Endodermal cell (in vitro differentiated cells): ENCODE measurements at regions not wholly inside any gene's neighbourhood (a gene's known extent, or its start where the extent isn't known, plus 50 kb on each side); places are given as distances from the start of the nearest gene placed in this dataset.

Experiments
- DNase-seq: peaks from one replicate; pipeline ENCODE4 v3.0.0-alpha.2; 2017
- H3K27ac ChIP-seq: 2 replicates; pipeline ENCODE4 v1.5.1; 2013; ENCODE audit warnings: mild to moderate bottlenecking, low read depth, low read length, moderate library complexity
- H3K27me3 ChIP-seq: 2 replicates; pipeline ENCODE4 v1.6.1; 2013; ENCODE audit warnings: mild to moderate bottlenecking, low read length, moderate library complexity; ENCODE audit not compliant: insufficient read depth, control insufficient read depth, poor library complexity, severe bottlenecking
- H3K36me3 ChIP-seq: 2 replicates; pipeline ENCODE4 v1.7.0; 2013; ENCODE audit warnings: mild to moderate bottlenecking, low read length, moderate library complexity; ENCODE audit not compliant: control insufficient read depth, insufficient read depth
- H3K4me1 ChIP-seq: one replicate; pipeline ENCODE4 v1.7.0; 2013; ENCODE audit warnings: low read length; ENCODE audit not compliant: control insufficient read depth, insufficient read depth
- H3K4me3 ChIP-seq: 2 replicates; pipeline ENCODE4 v1.5.1; 2013; ENCODE audit warnings: mild to moderate bottlenecking, low read length, moderate library complexity
- H3K9ac ChIP-seq: 2 replicates; pipeline ENCODE4 v1.6.1; 2013; ENCODE audit warnings: mild to moderate bottlenecking, low read length, moderate library complexity; ENCODE audit not compliant: poor library complexity, severe bottlenecking; ENCODE audit errors: extremely low read depth
- H3K9me3 ChIP-seq: 2 replicates; pipeline ENCODE4 v1.6.1; 2013; ENCODE audit warnings: mild to moderate bottlenecking, low read length, moderate library complexity; ENCODE audit not compliant: control insufficient read depth
- H3K27ac Mint-ChIP-seq: 2 replicates; pipeline ENCODE4 v1.8.0; 2020; ENCODE audit warnings: mixed read lengths
- H3K27me3 Mint-ChIP-seq: 2 replicates; pipeline ENCODE4 v1.8.0; 2021; ENCODE audit warnings: mild to moderate bottlenecking, mixed read lengths; ENCODE audit not compliant: insufficient read depth
- H3K36me3 Mint-ChIP-seq: 2 replicates; pipeline ENCODE4 v1.8.0; 2020; ENCODE audit warnings: low read depth, mixed read lengths
- H3K4me1 Mint-ChIP-seq: 2 replicates; pipeline ENCODE4 v1.8.0; 2020; ENCODE audit warnings: mixed read lengths
- H3K4me3 Mint-ChIP-seq: 2 replicates; pipeline ENCODE4 v1.8.0; 2020; ENCODE audit warnings: mild to moderate bottlenecking, moderate library complexity, mixed read lengths
- H3K9me3 Mint-ChIP-seq: 2 replicates; pipeline ENCODE4 v1.8.0; 2020; ENCODE audit warnings: mild to moderate bottlenecking, mixed read lengths
- WGBS, 2 experiments: methylation state at CpG; one replicate each; pipeline versions ENCODE4 v1.1.5 to v1.1.7; 2013; ENCODE audit warnings: missing lambda C conversion rate in 2 of 2, mixed read lengths in 1 of 2; ENCODE audit not compliant: insufficient coverage in 1 of 2, insufficient read length in 1 of 2; 5-methylcytosine and 5-hydroxymethylcytosine counted together
- TF ChIP-seq, protein P1 (sequence below): fragments of 200-600 bp; sonication (generic); conservative IDR thresholded peaks from 2 replicates; pipeline ENCODE4 v1.5.0; 2021; ENCODE audit warnings: antibody characterized with exemption, mild to moderate bottlenecking

DNA sequence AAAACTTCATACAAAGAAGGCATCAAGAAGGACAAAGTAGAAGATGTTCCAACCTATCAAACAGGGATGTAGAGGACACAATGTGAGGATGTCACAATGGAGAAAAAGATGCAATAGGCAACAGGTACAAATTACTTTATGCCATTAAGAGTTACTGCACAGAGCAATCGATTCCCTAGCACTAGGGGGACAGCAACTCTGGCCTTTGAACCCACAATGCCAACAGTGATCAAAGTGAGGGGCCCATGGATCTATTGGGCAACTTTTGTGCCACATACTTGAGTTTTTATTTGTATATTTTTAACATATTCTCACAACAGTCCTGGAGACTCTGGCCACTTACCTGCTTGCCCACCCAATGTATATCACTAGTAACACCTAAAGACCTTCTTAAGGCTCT lies 220.2 kb downstream of the HNMT start:
- Histone ChIP-seq H3K9me3 (no peaks in the 10 kb centered on the region), H3K9ac (no peak overlapping the region), H3K4me3 (no peak overlapping the region), H3K27me3 (no peaks in the 10 kb centered on the region), H3K36me3 (no peaks in the 10 kb centered on the region), H3K27ac (no peak overlapping the region), H3K4me1 (peaks cover 6% of the 10 kb centered on the region)
- 94 to 100% methylated on average over 1 of the region's 1 CpG for WGBS, 2 experiments
- peaks cover 17% of the 10 kb centered on the region for H3K4me1 Mint-ChIP-seq
- TF ChIP-seq, protein P1, sequence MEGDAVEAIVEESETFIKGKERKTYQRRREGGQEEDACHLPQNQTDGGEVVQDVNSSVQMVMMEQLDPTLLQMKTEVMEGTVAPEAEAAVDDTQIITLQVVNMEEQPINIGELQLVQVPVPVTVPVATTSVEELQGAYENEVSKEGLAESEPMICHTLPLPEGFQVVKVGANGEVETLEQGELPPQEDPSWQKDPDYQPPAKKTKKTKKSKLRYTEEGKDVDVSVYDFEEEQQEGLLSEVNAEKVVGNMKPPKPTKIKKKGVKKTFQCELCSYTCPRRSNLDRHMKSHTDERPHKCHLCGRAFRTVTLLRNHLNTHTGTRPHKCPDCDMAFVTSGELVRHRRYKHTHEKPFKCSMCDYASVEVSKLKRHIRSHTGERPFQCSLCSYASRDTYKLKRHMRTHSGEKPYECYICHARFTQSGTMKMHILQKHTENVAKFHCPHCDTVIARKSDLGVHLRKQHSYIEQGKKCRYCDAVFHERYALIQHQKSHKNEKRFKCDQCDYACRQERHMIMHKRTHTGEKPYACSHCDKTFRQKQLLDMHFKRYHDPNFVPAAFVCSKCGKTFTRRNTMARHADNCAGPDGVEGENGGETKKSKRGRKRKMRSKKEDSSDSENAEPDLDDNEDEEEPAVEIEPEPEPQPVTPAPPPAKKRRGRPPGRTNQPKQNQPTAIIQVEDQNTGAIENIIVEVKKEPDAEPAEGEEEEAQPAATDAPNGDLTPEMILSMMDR = no peak
- no peak overlapping the region for H3K27ac Mint-ChIP-seq
- H3K9me3 Mint-ChIP-seq = no peaks in the 10 kb centered on the region
- H3K36me3 Mint-ChIP-seq = no peaks in the 10 kb centered on the region
- no peaks in the 10 kb centered on the region for H3K27me3 Mint-ChIP-seq
- H3K4me3 Mint-ChIP-seq = no peak overlapping the region
- DNase-seq = no peak

DNA sequence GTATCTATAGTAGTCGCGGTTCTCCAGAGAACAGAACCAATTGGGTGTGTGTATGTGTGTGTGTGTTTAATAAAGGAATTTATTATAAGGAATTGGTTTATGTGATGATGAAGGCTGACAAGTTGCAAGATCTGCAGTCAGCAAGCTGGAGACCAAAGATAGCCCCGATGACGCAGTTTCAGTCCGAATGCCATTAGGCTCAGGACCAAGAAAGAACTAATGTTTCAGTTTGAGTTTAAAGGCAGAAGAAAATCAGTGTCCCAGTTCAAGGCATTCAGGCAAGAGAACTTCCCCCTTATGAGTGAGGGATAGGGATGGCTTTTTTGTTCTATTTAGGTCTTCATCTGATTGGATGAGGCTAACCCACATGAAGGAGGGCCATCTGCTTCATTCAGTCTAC lies 221.6 kb downstream of the HNMT start:
- Mint-ChIP-seq H3K4me1 (peaks cover 22% of the 10 kb centered on the region), H3K9me3 (no peaks in the 10 kb centered on the region), H3K27ac (no peak overlapping the region), H3K4me3 (no peak overlapping the region), H3K27me3 (no peaks in the 10 kb centered on the region), H3K36me3 (no peaks in the 10 kb centered on the region)
- Histone ChIP-seq H3K36me3 (no peaks in the 10 kb centered on the region), H3K27ac (no peak overlapping the region), H3K27me3 (no peaks in the 10 kb centered on the region), H3K9ac (no peak overlapping the region), H3K9me3 (no peaks in the 10 kb centered on the region), H3K4me3 (no peak overlapping the region), H3K4me1 (peaks cover 8% of the 10 kb centered on the region)
- no peak for DNase-seq
- TF ChIP-seq, protein P1 = no peak
- WGBS, 2 experiments = 94 to 96% methylated on average over 5 of the region's 5 CpGs

DNA sequence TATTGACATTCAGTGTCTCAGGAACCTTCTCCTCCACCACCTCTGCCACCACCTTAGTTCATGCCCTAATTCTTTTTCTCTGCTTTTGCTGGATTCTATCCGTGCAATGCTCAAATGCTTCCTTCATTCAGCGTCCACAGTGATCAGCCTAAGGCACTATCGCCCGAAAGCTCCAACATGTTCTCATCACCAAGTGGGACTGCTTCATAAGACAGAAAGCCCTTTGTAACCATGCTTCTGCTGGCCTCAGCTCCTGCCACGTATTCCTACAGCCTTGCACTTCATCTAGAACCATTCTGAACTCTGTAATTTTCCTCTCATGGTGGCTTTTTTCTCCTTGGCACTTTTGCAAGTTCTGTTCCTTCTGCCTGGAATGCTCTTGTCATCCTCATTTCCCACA lies 222.9 kb downstream of the HNMT start:
- DNase-seq = no peak
- no peak overlapping the region for H3K27ac Mint-ChIP-seq
- H3K27me3 ChIP-seq = no peaks in the 10 kb centered on the region
- no peak overlapping the region for H3K27ac ChIP-seq
- no peaks in the 10 kb centered on the region for H3K9me3 Mint-ChIP-seq
- no peaks in the 10 kb centered on the region for H3K27me3 Mint-ChIP-seq
- no peaks in the 10 kb centered on the region for H3K9me3 ChIP-seq
- peaks cover 22% of the 10 kb centered on the region for H3K4me1 Mint-ChIP-seq
- TF ChIP-seq, protein P1 = no peak
- 92 to 95% methylated on average over 5 of the region's 5 CpGs for WGBS, 2 experiments
- H3K4me3 ChIP-seq = no peak overlapping the region
- no peak overlapping the region for H3K9ac ChIP-seq
- no peak overlapping the region for H3K4me3 Mint-ChIP-seq
- H3K36me3 ChIP-seq = no peaks in the 10 kb centered on the region
- H3K4me1 ChIP-seq = peaks cover 12% of the 10 kb centered on the region
- H3K36me3 Mint-ChIP-seq = no peaks in the 10 kb centered on the region
